A673 (cell line): ENCODE measurements at regions not wholly inside any gene's neighbourhood (a gene's known extent, or its start where the extent isn't known, plus 50 kb on each side); places are given as distances from the start of the nearest gene placed in this dataset.

Experiments used
- BruUV-seq: library from RNA; stranded (reverse); fragments of 400-500 nt; replicated peaks from 2 replicates; lab custom pipeline; 2021; lab: Mats Ljungman, UMichigan
- CTCF ChIA-PET: fragments of 300-600 bp; sonication (Branson Sonifier 250); formaldehyde crosslinking; loops from one replicate; lab custom pipeline; 2022; ENCODE audit warnings: antibody characterized with exemption; lab: Charles Lee
- POLR2A ChIA-PET: fragments of 300-600 bp; sonication (Branson Sonifier 250); formaldehyde crosslinking; loops from one replicate; lab custom pipeline; 2022; ENCODE audit warnings: antibody characterized with exemption; ENCODE audit not compliant: low non-redundant PET; lab: Charles Lee
- DNase-seq: peaks from one replicate; pipeline ENCODE4 v3.0.0-alpha.2; 2015; ENCODE audit warnings: low spot score
- H3K27ac ChIP-seq: fragments of 200-600 bp; sonication (generic); 2 replicates; pipeline ENCODE4 v1.5.1; 2016; ENCODE audit warnings: mixed run types, low read depth, mild to moderate bottlenecking, mixed read lengths, antibody characterized with exemption, low read length; ENCODE audit not compliant: poor library complexity, severe bottlenecking
- H3K27me3 ChIP-seq: fragments of 200-600 bp; sonication (generic); replicated peaks from 2 replicates; pipeline ENCODE4 v1.6.1; 2017; ENCODE audit warnings: mixed run types, low read depth, mild to moderate bottlenecking, mixed read lengths, antibody characterized with exemption, low read length; ENCODE audit not compliant: insufficient read depth, poor library complexity
- H3K36me3 ChIP-seq: fragments of 200-600 bp; sonication (generic); 2 replicates; pipeline ENCODE4 v1.6.1; 2016; ENCODE audit warnings: mixed run types, mild to moderate bottlenecking, mixed read lengths, antibody characterized with exemption, low read length; ENCODE audit not compliant: insufficient read depth, poor library complexity, severe bottlenecking
- H3K4me1 ChIP-seq: fragments of 200-600 bp; sonication (generic); 2 replicates; pipeline ENCODE4 v1.6.1; 2017; ENCODE audit warnings: mixed run types, mild to moderate bottlenecking, mixed read lengths, antibody characterized with exemption, low read length; ENCODE audit not compliant: insufficient read depth, poor library complexity, severe bottlenecking
- H3K4me3 ChIP-seq: fragments of 200-600 bp; sonication (generic); 2 replicates; pipeline ENCODE4 v1.5.1; 2016; ENCODE audit warnings: low read depth, mixed run types, mild to moderate bottlenecking, mixed read lengths, low read length; ENCODE audit not compliant: poor library complexity, severe bottlenecking
- H3K9me3 ChIP-seq: fragments of 200-600 bp; sonication (generic); 2 replicates; pipeline ENCODE4 v1.6.1; 2016; ENCODE audit warnings: mixed run types, low read depth, mild to moderate bottlenecking, mixed read lengths, antibody characterized with exemption, low read length; ENCODE audit not compliant: poor library complexity, severe bottlenecking
- CTCF ChIP-seq: fragments of 300-800, 200-600 bp; sonication (generic); conservative IDR thresholded peaks from 2 replicates; pipeline ENCODE4 v1.5.1; 2017; ENCODE audit warnings: low read depth, mild to moderate bottlenecking, antibody characterized with exemption, low read length, moderate library complexity, mixed read lengths
- EZH2 ChIP-seq: fragments of 200-600 bp; sonication (generic); IDR thresholded peaks from 2 replicates; pipeline ENCODE4 v1.6.1; 2017; ENCODE audit warnings: borderline replicate concordance, low read depth, mild to moderate bottlenecking, mixed read lengths, antibody characterized with exemption, low read length; ENCODE audit not compliant: poor library complexity, severe bottlenecking
- intact Hi-C: fragments of 100-400 bp; cut with micrococcal nuclease; formaldehyde crosslinking; loops from one replicate; pipeline ENCODE4 v1.10.0; 2022; ENCODE audit not compliant: unreplicated experiment

- POLR2A ChIA-PET, result no interaction called here
- no peaks in the 10 kb centered on the region for H3K27me3 ChIP-seq
- H3K4me3 ChIP-seq, result no peak overlapping the region
- peaks cover 5% of the 10 kb centered on the region for H3K9me3 ChIP-seq
- H3K27ac ChIP-seq, result no peak overlapping the region
- CTCF ChIA-PET, result no interaction called here
- no peak for TF ChIP-seq CTCF
- no peak for TF ChIP-seq EZH2
- no peak for DNase-seq
- no TSS peak for BruUV-seq
- intact Hi-C loops, result no loop called here
- no peaks in the 10 kb centered on the region for H3K4me1 ChIP-seq
- H3K36me3 ChIP-seq, result no peaks in the 10 kb centered on the region
Observed at GRCh38 chrX:63513825-63514568, 162.9 kb upstream of the SPIN4 start.

GRCh38 chrX:63511361-63511760 is 160.2 kb upstream of the SPIN4 start:
- ChIA-PET CTCF (no interaction called here), POLR2A (no interaction called here)
- no peak for DNase-seq
- no peaks in the 10 kb centered on the region for H3K27me3 ChIP-seq
- no peaks in the 10 kb centered on the region for H3K36me3 ChIP-seq
- intact Hi-C loops, result no loop called here
- no peak for TF ChIP-seq EZH2
- no peak for TF ChIP-seq CTCF
- H3K27ac ChIP-seq, result no peak overlapping the region
- H3K4me3 ChIP-seq, result no peak overlapping the region
- BruUV-seq, result no TSS peak
- H3K9me3 ChIP-seq, result peaks cover 5% of the 10 kb centered on the region
- no peaks in the 10 kb centered on the region for H3K4me1 ChIP-seq

GRCh38 chrX:63508668-63509067 is 157.5 kb upstream of the SPIN4 start:
- Histone ChIP-seq H3K4me3 (no peak overlapping the region), H3K27ac (no peak overlapping the region), H3K4me1 (no peaks in the 10 kb centered on the region), H3K27me3 (no peaks in the 10 kb centered on the region), H3K36me3 (no peaks in the 10 kb centered on the region), H3K9me3 (peaks cover 5% of the 10 kb centered on the region)
- TF ChIP-seq EZH2 (no peak), CTCF (no peak)
- POLR2A ChIA-PET, result no interaction called here
- intact Hi-C loops, result no loop called here
- BruUV-seq, result no TSS peak
- DNase-seq, result no peak
- CTCF ChIA-PET, result no interaction called here
